ENCODE measurements at regions not wholly inside any gene's neighbourhood (a gene's known extent, or its start where the extent isn't known, plus 50 kb on each side); places are given as distances from the start of the nearest gene placed in this dataset.

GRCh38 chr5:176723440-176723839 is 76.2 kb downstream of the TSPAN17 start:
- TF ChIP-seq CTCF (IDR thresholded peaks at IDR 0.05) (no peak), POLR2A (IDR thresholded peaks at IDR 0.05; ENCODE audit: low read depth) (no peak), EP300 (IDR thresholded peaks at IDR 0.05) (no peak), POLR2AphosphoS5 (IDR thresholded peaks at IDR 0.05) (no peak)

Measured in esophagus muscularis mucosa (tissue), 4 donors.